Activated T-cell treated with anti-CD3 and anti-CD28 coated beads, Interleukin-2, amount 50 U/mL, for 4 hours (primary cell): ENCODE measurements at regions not wholly inside any gene's neighbourhood (a gene's known extent, or its start where the extent isn't known, plus 50 kb on each side); places are given as distances from the start of the nearest gene placed in this dataset.
A peak's percentile ranks its signal among the peaks of the same experiment; 100 is the strongest.
"Not testable (repeated sequence)": the region's sequence is repeated elsewhere in the genome, so short reads cannot be mapped to it uniquely, and the experiment has no call there.

Experiments used
- ATAC-seq, 2 donors: fragments of 200-7000 bp; cut with Tn5 transposase; one replicate each; pipeline ENCODE4 v1.10.0; 2021
- DNase-seq: peaks from one replicate; pipeline ENCODE4 v3.0.0-alpha.2; 2020
- H3K27me3 Mint-ChIP-seq: one replicate; pipeline ENCODE4 v1.8.0; 2021; ENCODE audit warnings: low read depth, mixed read lengths
- H3K36me3 Mint-ChIP-seq: one replicate; pipeline ENCODE4 v1.8.0; 2022; ENCODE audit warnings: mixed read lengths; ENCODE audit not compliant: insufficient read depth
- H3K4me1 Mint-ChIP-seq: one replicate; pipeline ENCODE4 v1.8.0; 2021; ENCODE audit warnings: low read depth, mixed read lengths
- H3K4me3 Mint-ChIP-seq: one replicate; pipeline ENCODE4 v1.8.0; 2021; ENCODE audit warnings: mild to moderate bottlenecking, moderate library complexity, mixed read lengths
- H3K9me3 Mint-ChIP-seq: one replicate; pipeline ENCODE4 v1.8.0; 2021; ENCODE audit warnings: mixed read lengths

DNA sequence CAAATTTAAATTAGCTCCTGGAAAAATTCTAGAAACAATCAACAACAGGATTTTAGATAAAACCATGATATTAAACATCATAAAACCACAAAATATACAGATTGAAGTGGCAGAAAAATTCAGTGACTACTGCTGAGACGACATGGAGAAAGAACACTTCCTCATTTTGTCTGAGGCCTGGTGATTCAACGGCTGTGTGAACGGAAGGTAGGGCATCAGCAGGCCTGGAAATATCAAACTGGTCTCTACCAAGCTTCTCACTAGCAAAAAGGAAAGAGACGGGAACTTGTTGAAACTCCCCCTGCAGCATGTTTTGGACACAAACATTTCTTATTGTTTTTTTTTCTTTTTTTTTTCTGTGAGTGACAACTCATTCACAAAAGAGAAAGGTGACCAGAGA is 58.0 kb upstream of the AHI1 start:
- ATAC-seq (no peak), DNase-seq (no peak)
- no peaks in the 10 kb centered on the region for H3K36me3 Mint-ChIP-seq
- no peak overlapping the region for H3K4me3 Mint-ChIP-seq
- no peaks in the 10 kb centered on the region for H3K4me1 Mint-ChIP-seq
- H3K9me3 Mint-ChIP-seq: no peaks in the 10 kb centered on the region
- no peaks in the 10 kb centered on the region for H3K27me3 Mint-ChIP-seq

DNA sequence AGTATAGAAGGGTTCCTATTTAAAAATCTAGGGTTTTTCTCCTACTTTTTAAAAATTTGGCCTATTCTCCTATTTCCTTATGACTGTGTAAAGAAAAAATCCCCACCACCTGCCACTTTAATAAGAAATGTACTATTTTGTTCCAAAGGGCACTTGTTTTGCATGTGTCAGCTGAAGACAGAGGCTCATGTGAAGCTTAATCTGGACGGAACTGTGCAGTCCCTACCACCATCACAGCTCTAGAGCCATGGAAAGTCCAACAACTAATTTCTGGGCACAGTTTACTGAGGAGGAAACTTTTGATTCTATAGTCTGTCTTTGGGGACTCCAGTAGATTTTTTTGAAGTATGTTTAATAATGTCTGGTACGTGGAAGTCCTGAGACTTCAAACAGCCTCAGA is 60.0 kb upstream of the AHI1 start:
- Mint-ChIP-seq H3K27me3 (no peaks in the 10 kb centered on the region), H3K9me3 (no peaks in the 10 kb centered on the region), H3K36me3 (no peaks in the 10 kb centered on the region), H3K4me3 (no peak overlapping the region), H3K4me1 (no peaks in the 10 kb centered on the region)
- DNase-seq (no peak), ATAC-seq (no peak)

DNA sequence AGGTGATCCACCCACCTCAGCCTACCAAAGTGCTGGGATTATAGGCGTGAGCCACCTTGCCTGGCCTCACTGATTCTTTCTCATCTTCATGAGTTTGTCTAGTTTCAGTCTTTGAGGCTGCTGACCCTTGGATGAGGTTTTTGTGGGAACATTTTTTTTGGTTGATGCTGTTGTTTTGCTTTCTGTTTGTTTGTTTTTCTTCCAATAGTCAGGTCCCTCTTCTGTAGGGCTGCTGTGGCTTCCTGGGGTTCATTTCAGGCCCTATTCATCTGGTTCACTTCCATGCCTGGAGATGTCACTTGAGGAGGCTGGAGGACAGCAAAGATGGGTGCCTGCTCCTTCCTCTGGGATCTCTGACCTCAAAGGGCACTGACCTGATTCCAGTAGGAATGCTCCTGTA is 68.1 kb upstream of the AHI1 start:
- H3K27me3 Mint-ChIP-seq, H3K36me3 Mint-ChIP-seq, ATAC-seq, DNase-seq, H3K9me3 Mint-ChIP-seq, H3K4me3 Mint-ChIP-seq: not testable (repeated sequence)
- H3K4me1 Mint-ChIP-seq: peaks cover 17% of the 10 kb centered on the region

DNA sequence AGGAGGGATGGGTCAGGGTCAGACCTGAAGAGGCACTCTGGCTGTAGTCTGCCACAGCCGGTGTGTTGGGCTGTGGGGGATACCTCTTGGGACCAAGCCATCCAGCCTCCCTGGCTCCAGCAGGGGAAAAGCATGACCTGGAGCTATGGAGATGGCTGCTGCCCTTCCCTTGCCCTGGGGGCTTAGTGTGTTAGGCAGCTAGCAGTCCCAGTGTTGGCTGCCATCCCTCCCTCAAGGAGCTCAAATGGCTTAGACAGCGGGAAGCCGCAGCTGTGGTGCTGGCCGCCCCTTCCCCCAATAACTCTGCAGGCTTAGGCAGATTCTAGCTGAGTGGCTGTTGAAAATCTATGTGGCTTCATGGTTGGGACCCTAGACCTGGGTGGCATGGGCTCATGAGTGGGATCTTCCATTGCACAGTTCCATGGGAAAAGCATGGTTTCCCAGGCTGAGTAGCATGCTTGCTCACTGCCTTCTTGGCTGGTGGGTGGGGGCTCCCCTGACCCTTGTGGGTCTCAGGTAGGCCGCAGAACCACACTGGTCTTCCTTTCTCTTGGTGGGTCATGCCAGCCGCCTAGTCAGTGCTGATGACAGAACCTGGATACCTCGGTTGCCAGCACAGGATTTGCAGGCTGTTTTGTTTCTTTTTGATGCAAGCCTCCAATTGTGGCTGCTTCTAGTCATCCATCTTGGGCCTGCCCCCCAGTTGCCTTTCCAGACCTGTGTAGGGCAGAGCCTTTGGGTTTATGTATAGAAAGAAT is 69.0 kb upstream of the AHI1 start:
- no peak for DNase-seq

DNA sequence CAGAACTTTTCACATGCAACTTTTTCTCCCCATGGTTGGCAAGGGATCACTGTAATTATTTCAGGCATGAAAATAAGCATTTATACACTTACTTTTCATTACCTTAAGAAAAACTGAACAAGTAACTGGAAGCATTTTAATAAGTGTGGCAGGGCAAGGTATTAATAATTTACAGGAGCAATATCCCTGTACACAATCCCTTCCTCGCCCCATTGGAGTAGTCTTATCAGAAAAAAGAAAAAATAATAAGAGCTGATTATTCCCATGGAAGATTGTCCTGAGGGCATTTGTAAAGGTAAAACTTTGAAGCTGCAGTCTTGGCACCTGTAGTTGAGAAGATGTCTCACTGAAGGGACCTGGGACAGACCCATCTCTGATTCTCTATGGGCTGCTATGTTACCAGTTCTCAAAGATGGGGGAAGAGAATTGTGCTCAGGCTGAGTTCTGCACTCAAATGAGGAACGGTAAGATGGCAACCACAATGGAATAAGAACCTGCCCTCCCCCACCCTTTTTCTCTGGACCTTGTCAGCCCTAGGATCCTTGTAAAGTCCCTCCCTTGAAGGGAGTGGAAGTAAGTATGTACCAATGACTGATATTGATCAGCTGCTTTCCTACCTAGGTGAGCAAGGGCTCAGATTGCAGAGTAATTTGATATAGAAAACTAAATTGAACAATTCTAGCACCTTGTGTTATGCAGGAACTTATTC is 70.0 kb upstream of the AHI1 start:
- no peak for ATAC-seq
- H3K4me3 Mint-ChIP-seq: no peak overlapping the region
- no peak for DNase-seq

More for the DNA sequence above, 69.0 kb upstream of the AHI1 start:
- H3K4me1 Mint-ChIP-seq: peaks cover 17% of the 10 kb centered on the region
- H3K27me3 Mint-ChIP-seq: peaks cover 4% of the 10 kb centered on the region
- no peaks in the 10 kb centered on the region for H3K9me3 Mint-ChIP-seq
- H3K36me3 Mint-ChIP-seq: no peaks in the 10 kb centered on the region
- no peak overlapping the region for H3K4me3 Mint-ChIP-seq
- no peak for ATAC-seq

DNA sequence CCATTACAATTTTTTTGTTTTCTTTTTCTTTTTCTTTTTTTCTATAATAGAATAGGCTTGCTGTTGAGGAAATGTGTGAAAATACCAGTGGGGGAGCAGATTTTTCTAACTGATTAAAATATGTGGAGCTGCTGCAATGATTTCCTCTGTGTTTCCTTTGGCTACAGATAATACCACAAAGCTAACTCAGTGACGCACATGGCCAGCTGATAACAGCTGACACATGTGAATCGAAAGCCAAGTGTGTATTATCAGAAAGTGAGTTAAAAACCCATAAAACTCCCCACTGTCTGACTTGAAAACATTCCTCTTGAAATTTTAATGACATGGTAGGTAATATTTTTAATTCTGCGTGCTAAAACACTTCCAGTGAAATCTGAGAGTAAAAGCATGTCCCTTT is 70.8 kb upstream of the AHI1 start:
- H3K27me3 Mint-ChIP-seq: peaks cover 4% of the 10 kb centered on the region
- H3K36me3 Mint-ChIP-seq: no peaks in the 10 kb centered on the region
- DNase-seq (no peak), ATAC-seq (peak; percentile 69 to 90)
- no peaks in the 10 kb centered on the region for H3K9me3 Mint-ChIP-seq
- H3K4me1 Mint-ChIP-seq: peaks cover 17% of the 10 kb centered on the region
- no peak overlapping the region for H3K4me3 Mint-ChIP-seq

More for the DNA sequence above, 70.0 kb upstream of the AHI1 start:
- Mint-ChIP-seq H3K27me3 (peaks cover 4% of the 10 kb centered on the region), H3K36me3 (no peaks in the 10 kb centered on the region), H3K9me3 (no peaks in the 10 kb centered on the region), H3K4me1 (peaks cover 17% of the 10 kb centered on the region)

DNA sequence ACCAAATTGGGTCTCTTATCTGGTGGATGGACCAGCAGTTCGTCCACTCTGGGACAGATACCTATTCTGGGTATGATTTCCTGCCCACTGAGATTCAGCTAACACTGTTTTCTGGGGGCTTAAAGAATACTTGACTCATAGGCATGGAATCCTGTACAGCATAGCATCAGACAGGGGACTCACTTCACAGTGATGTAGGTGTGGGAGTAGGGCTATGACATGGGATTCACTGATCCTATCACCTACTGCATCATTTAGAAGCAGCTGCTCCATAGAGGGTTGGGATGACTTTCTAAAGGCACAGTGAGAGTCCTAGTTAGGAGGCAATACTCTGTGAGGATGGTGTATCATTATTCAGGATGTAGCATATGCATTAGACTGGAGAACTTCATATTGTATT is 74.5 kb upstream of the AHI1 start:
- H3K27me3 Mint-ChIP-seq: peaks cover 4% of the 10 kb centered on the region
- DNase-seq (no peak), ATAC-seq (no peak)
- no peaks in the 10 kb centered on the region for H3K36me3 Mint-ChIP-seq
- H3K4me1 Mint-ChIP-seq: peaks cover 26% of the 10 kb centered on the region
- no peak overlapping the region for H3K4me3 Mint-ChIP-seq
- H3K9me3 Mint-ChIP-seq: no peaks in the 10 kb centered on the region

DNA sequence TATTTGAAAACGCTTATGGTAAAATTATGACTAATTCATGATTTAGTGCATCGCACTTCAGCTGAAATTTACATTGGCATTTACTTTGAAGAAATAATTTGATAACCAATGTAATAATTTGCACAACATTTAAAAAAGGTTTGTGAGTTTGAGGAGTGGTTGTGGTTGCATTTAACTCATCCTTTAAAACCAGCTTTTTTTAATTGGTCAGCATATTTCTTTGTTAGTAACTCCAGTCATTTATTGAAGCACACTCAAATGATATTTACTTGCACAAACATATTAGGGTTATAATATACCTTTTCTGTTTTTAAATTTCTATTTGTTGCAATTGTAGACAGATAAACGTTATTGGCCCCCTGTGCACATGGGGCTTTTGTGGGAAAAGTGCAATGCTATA is 78.1 kb upstream of the AHI1 start:
- Mint-ChIP-seq H3K4me3 (no peak overlapping the region), H3K9me3 (no peaks in the 10 kb centered on the region), H3K4me1 (peaks cover 19% of the 10 kb centered on the region), H3K36me3 (no peaks in the 10 kb centered on the region), H3K27me3 (no peaks in the 10 kb centered on the region)
- ATAC-seq: no peak
- no peak for DNase-seq

DNA sequence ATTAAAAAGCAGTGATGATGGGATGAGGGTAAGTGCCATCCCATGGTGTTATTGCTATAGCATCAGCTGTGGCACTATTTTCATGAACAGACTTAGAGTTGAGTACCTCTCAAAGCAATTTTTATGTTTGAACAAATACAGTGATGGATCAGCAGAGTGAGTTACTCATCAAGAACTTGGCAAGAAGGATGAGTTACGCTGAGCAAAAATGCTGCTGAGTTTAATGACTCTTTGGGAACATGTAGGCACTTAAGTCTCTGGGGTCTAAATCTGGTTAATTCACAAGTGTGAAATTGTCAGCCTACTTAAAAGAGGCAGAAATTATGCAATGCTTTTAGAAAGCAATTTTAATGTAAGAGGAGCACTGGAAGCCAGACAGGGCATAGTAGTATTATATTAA is 78.5 kb upstream of the AHI1 start:
- Mint-ChIP-seq H3K4me1 (peaks cover 19% of the 10 kb centered on the region), H3K4me3 (no peak overlapping the region), H3K27me3 (no peaks in the 10 kb centered on the region), H3K36me3 (no peaks in the 10 kb centered on the region), H3K9me3 (no peaks in the 10 kb centered on the region)
- DNase-seq: no peak
- ATAC-seq: no peak

DNA sequence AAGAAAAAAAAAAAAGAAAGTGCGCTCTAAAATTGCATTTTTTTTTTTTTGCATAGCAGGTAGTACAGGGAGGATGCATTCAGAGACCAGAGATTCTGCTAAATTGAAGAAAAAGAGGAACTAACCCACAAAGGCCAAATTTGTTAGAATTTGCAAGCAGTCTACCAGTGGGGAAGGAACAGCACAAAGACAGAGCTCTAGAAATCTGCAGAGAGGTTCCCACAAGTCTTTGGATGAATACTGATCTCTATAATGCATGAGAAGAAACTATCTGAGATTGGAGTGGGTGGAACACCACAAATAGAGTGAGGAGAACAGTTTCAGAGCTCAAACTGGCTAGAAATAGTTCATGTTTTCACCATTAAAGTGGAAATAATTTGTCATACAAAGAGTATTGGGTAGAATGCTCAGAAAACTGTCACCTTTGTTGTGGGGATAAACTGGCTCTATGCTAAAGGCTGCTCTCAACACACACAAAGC is 79.6 kb upstream of the AHI1 start:
- Mint-ChIP-seq H3K27me3 (no peaks in the 10 kb centered on the region), H3K4me1 (peaks cover 19% of the 10 kb centered on the region), H3K4me3 (no peak overlapping the region), H3K9me3 (no peaks in the 10 kb centered on the region), H3K36me3 (no peaks in the 10 kb centered on the region)
- DNase-seq (no peak), ATAC-seq (peak; percentile 96)

DNA sequence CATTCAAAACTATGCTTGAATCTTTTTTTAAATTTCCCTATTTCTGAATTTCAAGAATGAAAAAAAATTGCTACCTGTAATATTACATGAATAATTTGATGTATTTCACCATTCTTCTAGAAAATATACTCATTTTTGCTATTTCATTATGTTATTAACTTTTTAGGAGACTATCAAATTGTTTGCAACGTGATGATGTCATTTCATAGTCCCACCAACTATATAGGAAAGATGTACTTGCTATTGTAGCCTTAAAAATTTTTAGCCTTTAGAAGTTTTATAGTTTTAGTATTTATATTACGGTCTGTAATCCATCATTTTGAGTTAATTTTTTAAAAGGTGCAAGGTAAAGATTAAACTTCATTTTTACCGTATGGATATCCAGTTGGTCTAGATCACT is 81.4 kb upstream of the AHI1 start:
- H3K36me3 Mint-ChIP-seq: no peaks in the 10 kb centered on the region
- ATAC-seq (no peak), DNase-seq (no peak)
- peaks cover 22% of the 10 kb centered on the region for H3K4me1 Mint-ChIP-seq
- H3K27me3 Mint-ChIP-seq: no peaks in the 10 kb centered on the region
- H3K4me3 Mint-ChIP-seq: no peak overlapping the region
- H3K9me3 Mint-ChIP-seq: no peaks in the 10 kb centered on the region

DNA sequence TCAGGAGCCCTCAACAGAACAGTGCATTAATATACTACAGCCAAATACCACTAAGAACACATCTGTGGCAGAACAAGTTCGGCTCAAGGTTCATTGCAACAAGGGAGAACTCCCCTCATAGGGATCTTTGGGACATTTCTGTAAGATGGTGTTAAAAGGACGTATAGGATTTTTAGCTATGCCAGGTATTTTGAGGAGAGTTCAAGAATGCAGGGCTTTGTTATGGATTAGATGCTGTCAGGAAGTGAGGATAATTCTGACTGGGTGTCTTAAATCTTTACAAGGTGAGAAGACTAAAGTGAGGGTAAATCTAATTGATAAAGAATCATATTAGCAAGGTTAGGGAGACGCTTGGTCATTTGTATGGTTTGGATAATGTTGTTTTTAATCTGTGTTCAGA is 83.7 kb upstream of the AHI1 start:
- H3K9me3 Mint-ChIP-seq: no peaks in the 10 kb centered on the region
- DNase-seq (no peak), ATAC-seq (no peak)
- no peaks in the 10 kb centered on the region for H3K36me3 Mint-ChIP-seq
- peaks cover 19% of the 10 kb centered on the region for H3K4me1 Mint-ChIP-seq
- H3K27me3 Mint-ChIP-seq: no peaks in the 10 kb centered on the region
- no peak overlapping the region for H3K4me3 Mint-ChIP-seq

DNA sequence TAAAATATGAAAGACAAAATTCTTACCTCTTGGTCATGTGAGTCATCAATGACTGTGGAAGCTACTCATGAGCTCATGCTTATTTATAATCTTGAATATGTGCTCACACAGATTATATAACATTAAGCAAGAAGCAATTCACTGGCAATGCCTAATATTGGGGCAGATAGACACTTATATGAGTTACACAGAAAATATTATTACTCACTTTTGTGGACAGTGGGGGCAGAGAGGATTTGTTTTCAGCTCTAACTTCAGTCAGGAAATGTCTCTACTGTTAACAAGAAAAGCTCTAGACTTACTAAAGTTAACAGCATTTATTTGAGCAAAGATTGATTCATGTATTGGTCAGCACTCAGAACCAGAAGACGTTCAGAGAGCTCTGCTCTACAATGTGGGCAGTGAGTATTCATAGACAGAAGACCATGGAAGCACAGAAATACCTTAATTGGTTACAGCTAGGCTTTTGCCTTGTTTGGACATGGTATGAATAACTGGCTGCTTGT is 85.8 kb upstream of the AHI1 start:
- Mint-ChIP-seq H3K36me3 (no peaks in the 10 kb centered on the region), H3K4me3 (no peak overlapping the region), H3K4me1 (peaks cover 14% of the 10 kb centered on the region), H3K27me3 (no peaks in the 10 kb centered on the region), H3K9me3 (no peaks in the 10 kb centered on the region)
- ATAC-seq (peak in 1 of 2 donors; percentile 38), DNase-seq (no peak)

DNA sequence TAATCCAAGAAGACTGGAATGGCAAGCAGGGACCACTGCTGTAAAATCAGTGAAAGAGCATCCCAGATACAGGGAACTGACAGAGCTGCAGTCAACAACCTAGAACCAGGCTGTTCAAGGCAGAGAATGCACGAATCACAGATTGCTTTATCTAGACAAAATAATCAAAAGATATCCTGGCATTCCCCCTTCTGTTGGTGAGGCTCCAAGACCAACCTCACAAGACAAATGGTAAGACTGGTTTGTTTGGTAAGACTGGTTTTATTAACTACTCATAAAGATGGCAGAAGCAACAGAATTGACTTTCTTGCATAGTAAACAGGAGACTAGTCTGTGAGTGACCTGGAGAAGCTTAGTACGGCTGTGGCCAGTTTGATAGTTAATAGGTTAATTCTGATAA is 88.8 kb upstream of the AHI1 start:
- Mint-ChIP-seq H3K36me3 (no peaks in the 10 kb centered on the region), H3K4me1 (peaks cover 14% of the 10 kb centered on the region), H3K9me3 (peaks cover 5% of the 10 kb centered on the region), H3K4me3 (no peak overlapping the region), H3K27me3 (no peaks in the 10 kb centered on the region)
- DNase-seq: no peak
- peak in 1 of 2 donors; percentile 23 for ATAC-seq

DNA sequence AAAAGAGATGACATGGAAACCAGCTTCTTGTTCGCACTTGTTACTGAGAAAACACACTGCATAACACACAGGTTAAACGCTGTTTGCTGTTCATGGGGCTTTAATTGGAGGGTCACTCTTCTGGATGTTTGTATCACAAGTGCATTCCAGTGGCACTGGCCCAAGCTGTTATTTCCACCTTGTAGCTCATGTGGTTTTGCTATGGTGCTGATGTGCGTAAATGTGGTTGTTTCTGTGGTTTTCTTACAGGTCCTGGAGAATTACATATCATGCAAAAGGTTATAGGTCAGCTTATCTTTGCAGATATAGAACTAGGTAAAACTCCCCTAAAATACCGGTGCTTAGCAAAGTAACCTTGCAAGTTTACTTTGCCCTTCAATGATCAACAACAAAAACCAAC is 89.3 kb upstream of the AHI1 start:
- no peak for DNase-seq
- peak; percentile 58 to 73 for ATAC-seq
- Mint-ChIP-seq H3K27me3 (no peaks in the 10 kb centered on the region), H3K36me3 (no peaks in the 10 kb centered on the region), H3K4me3 (no peak overlapping the region), H3K4me1 (peaks cover 14% of the 10 kb centered on the region), H3K9me3 (peaks cover 5% of the 10 kb centered on the region)
